ENCODE measurements at regions not wholly inside any gene's neighbourhood (a gene's known extent, or its start where the extent isn't known, plus 50 kb on each side); places are given as distances from the start of the nearest gene placed in this dataset.

DNA sequence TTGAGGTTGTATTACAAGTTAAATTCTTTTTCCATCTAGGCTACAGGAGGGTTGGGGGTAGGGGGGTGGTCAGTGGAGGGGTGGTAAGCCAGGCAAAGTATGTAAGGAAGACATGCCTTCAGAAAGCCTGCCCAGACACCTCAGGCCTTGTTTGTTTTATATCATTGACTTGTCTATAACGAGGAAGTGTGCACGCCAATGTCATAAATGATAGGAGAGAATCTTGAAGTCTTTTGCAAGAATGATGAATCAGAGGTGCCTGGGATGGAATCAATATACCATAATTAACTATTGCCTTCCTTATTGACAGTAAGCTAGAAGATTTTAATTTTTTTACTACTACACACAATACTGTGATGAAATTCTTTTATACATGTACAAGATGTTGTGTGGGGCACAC, 90.7 kb downstream of the SEC61B start:
- H3K23ac ChIP-seq (ENCODE audit: low read depth, low read length, poor library complexity) = no peak overlapping the region
- H2BK5ac ChIP-seq (ENCODE audit: low read length) = no peak overlapping the region
- H3K4me3 ChIP-seq (ENCODE audit: low read length in 2 of 2) = no peak overlapping the region
- no CpG with 5 or more reads among the region's 2 CpGs for WGBS, 2 donors (ENCODE audit: extremely low coverage in 2 of 2, insufficient read length in 2 of 2, insufficient replicate concordance in 1 of 2)
- no peak overlapping the region for H4K8ac ChIP-seq (ENCODE audit: low read depth, low read length)
- H3K79me1 ChIP-seq (ENCODE audit: low read depth, low read length) = no peaks in the 10 kb centered on the region
- no peaks in the 10 kb centered on the region for H3K4me1 ChIP-seq (ENCODE audit: control insufficient read depth in 2 of 2, insufficient read depth in 1 of 2, low read depth in 1 of 2, low read length in 2 of 2)
- H3K36me3 ChIP-seq (replicated peaks in 1 of 2; ENCODE audit: control insufficient read depth in 2 of 2, insufficient read depth in 2 of 2, low read length in 2 of 2) = no peaks in the 10 kb centered on the region
- no peak overlapping the region for H4K91ac ChIP-seq (ENCODE audit: low read depth, low read length, poor library complexity)
- no peak overlapping the region for H3K27ac ChIP-seq (replicated peaks; ENCODE audit: low read length)
- no peak overlapping the region for H3K4ac ChIP-seq (ENCODE audit: low read length)
- H3K9ac ChIP-seq (ENCODE audit: low read depth, low read length, poor library complexity) = no peak overlapping the region
- no peak overlapping the region for H3K18ac ChIP-seq (ENCODE audit: low read length)
- no peak overlapping the region for H2AK5ac ChIP-seq (ENCODE audit: low read depth, low read length)
- H3K14ac ChIP-seq (ENCODE audit: low read length) = no peak overlapping the region
- H3K9me3 ChIP-seq (replicated peaks in 1 of 2; ENCODE audit: control insufficient read depth in 2 of 2, insufficient read depth in 1 of 2, low read depth in 1 of 2, low read length in 2 of 2) = no peaks in the 10 kb centered on the region
- H3K27me3 ChIP-seq (ENCODE audit: control insufficient read depth in 3 of 3, insufficient read depth in 3 of 3, low read depth in 1 of 3, low read length in 3 of 3) = no peaks in the 10 kb centered on the region
- H2BK12ac ChIP-seq (ENCODE audit: low read length) = no peak overlapping the region
- H2BK120ac ChIP-seq (ENCODE audit: low read depth, low read length) = no peak overlapping the region
- H2AFZ ChIP-seq (ENCODE audit: low read length) = no peak overlapping the region
- no peak overlapping the region for H2BK15ac ChIP-seq (ENCODE audit: low read length)
- no peak overlapping the region for H3K4me2 ChIP-seq (ENCODE audit: insufficient read depth, low read length, poor library complexity, severe bottlenecking)
- DNase-seq (ENCODE audit: low spot score) = no peak

DNA sequence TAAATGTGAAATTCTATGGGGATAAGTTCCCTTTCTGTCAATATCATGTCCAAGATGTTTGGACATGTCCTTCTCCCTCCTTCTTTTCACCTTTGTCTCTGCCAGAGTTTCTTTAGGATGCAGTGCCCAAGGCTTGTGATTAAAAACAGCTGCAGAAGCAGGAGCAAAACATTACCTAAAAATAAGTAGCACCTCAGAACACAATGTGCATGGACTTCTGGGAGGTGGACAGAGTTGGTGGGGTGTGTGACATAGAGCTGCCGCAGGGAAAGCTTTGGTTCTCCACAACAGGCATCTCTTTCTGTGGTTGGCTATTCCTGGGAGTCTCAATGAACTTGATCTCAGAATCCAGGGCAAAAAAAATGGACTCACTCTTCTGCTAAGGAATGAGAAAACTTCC, 97.0 kb downstream of the SEC61B start:
- Histone ChIP-seq H3K18ac (ENCODE audit: low read length) (no peak overlapping the region), H4K8ac (ENCODE audit: low read depth, low read length) (no peak overlapping the region), H3K4me1 (ENCODE audit: control insufficient read depth in 2 of 2, insufficient read depth in 1 of 2, low read depth in 1 of 2, low read length in 2 of 2) (no peaks in the 10 kb centered on the region), H3K14ac (ENCODE audit: low read length) (no peak overlapping the region), H3K9me3 (replicated peaks in 1 of 2; ENCODE audit: control insufficient read depth in 2 of 2, insufficient read depth in 1 of 2, low read depth in 1 of 2, low read length in 2 of 2) (no peaks in the 10 kb centered on the region), H2AFZ (ENCODE audit: low read length) (no peak overlapping the region), H3K4me2 (ENCODE audit: insufficient read depth, low read length, poor library complexity, severe bottlenecking) (no peak overlapping the region), H2BK5ac (ENCODE audit: low read length) (no peak overlapping the region), H3K27ac (replicated peaks; ENCODE audit: low read length) (no peak overlapping the region), H3K23ac (ENCODE audit: low read depth, low read length, poor library complexity) (no peak overlapping the region), H3K4me3 (ENCODE audit: low read length in 2 of 2) (no peak overlapping the region), H2BK120ac (ENCODE audit: low read depth, low read length) (no peak overlapping the region), H4K91ac (ENCODE audit: low read depth, low read length, poor library complexity) (no peak overlapping the region), H3K9ac (ENCODE audit: low read depth, low read length, poor library complexity) (no peak overlapping the region), H2BK15ac (ENCODE audit: low read length) (no peak overlapping the region), H2AK5ac (ENCODE audit: low read depth, low read length) (no peak overlapping the region), H3K36me3 (replicated peaks in 1 of 2; ENCODE audit: control insufficient read depth in 2 of 2, insufficient read depth in 2 of 2, low read length in 2 of 2) (no peaks in the 10 kb centered on the region), H3K4ac (ENCODE audit: low read length) (no peak overlapping the region), H3K27me3 (ENCODE audit: control insufficient read depth in 3 of 3, insufficient read depth in 3 of 3, low read depth in 1 of 3, low read length in 3 of 3) (no peaks in the 10 kb centered on the region), H3K79me1 (ENCODE audit: low read depth, low read length) (no peaks in the 10 kb centered on the region), H2BK12ac (ENCODE audit: low read length) (no peak overlapping the region)
- DNase-seq (ENCODE audit: low spot score) = no peak
- no CpG with 5 or more reads among the region's 1 CpG for WGBS, 2 donors (ENCODE audit: extremely low coverage in 2 of 2, insufficient read length in 2 of 2, insufficient replicate concordance in 1 of 2)

DNA sequence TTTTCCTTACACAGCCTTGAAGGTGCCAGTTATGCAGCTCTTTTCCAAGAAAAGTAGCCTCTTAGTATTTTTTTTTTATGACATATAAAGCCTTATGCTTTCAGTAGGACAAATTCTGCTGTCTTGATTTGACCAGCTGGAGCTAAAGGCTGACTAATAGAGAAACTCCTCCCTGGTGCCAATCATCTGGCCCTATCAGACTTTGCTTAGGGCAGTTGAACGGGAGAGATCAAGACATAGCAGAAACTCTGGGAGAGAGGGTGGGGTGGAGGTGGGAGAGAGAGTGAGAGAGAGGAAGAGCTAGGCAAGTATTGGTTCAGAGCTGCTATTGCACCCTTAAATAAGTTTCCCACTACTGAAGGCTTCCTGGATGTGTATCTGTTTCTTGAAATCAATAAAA, 100.2 kb downstream of the SEC61B start:
- H3K4me2 ChIP-seq (ENCODE audit: insufficient read depth, low read length, poor library complexity, severe bottlenecking) = no peak overlapping the region
- no peak overlapping the region for H3K18ac ChIP-seq (ENCODE audit: low read length)
- H2AK5ac ChIP-seq (ENCODE audit: low read depth, low read length) = no peak overlapping the region
- no peak overlapping the region for H3K23ac ChIP-seq (ENCODE audit: low read depth, low read length, poor library complexity)
- no peak overlapping the region for H2AFZ ChIP-seq (ENCODE audit: low read length)
- no peak overlapping the region for H3K27ac ChIP-seq (replicated peaks; ENCODE audit: low read length)
- no peak overlapping the region for H3K4ac ChIP-seq (ENCODE audit: low read length)
- no peak overlapping the region for H2BK120ac ChIP-seq (ENCODE audit: low read depth, low read length)
- no peaks in the 10 kb centered on the region for H3K9me3 ChIP-seq (replicated peaks in 1 of 2; ENCODE audit: control insufficient read depth in 2 of 2, insufficient read depth in 1 of 2, low read depth in 1 of 2, low read length in 2 of 2)
- WGBS, 2 donors (ENCODE audit: extremely low coverage in 2 of 2, insufficient read length in 2 of 2, insufficient replicate concordance in 1 of 2) = no CpG with 5 or more reads among the region's 1 CpG
- H2BK5ac ChIP-seq (ENCODE audit: low read length) = no peak overlapping the region
- H3K4me3 ChIP-seq (ENCODE audit: low read length in 2 of 2) = no peak overlapping the region
- H4K8ac ChIP-seq (ENCODE audit: low read depth, low read length) = no peak overlapping the region
- H3K4me1 ChIP-seq (ENCODE audit: control insufficient read depth in 2 of 2, insufficient read depth in 1 of 2, low read depth in 1 of 2, low read length in 2 of 2) = peaks cover 0 to 2% of the 10 kb centered on the region in 2 donors
- peaks cover 0 to under 1% (median 0%) of the 10 kb centered on the region in 3 experiments for H3K27me3 ChIP-seq (ENCODE audit: control insufficient read depth in 3 of 3, insufficient read depth in 3 of 3, low read depth in 1 of 3, low read length in 3 of 3)
- no peak overlapping the region for H4K91ac ChIP-seq (ENCODE audit: low read depth, low read length, poor library complexity)
- no peak overlapping the region for H2BK12ac ChIP-seq (ENCODE audit: low read length)
- H3K9ac ChIP-seq (ENCODE audit: low read depth, low read length, poor library complexity) = no peak overlapping the region
- no peaks in the 10 kb centered on the region for H3K36me3 ChIP-seq (replicated peaks in 1 of 2; ENCODE audit: control insufficient read depth in 2 of 2, insufficient read depth in 2 of 2, low read length in 2 of 2)
- H3K79me1 ChIP-seq (ENCODE audit: low read depth, low read length) = no peaks in the 10 kb centered on the region
- H3K14ac ChIP-seq (ENCODE audit: low read length) = no peak overlapping the region
- DNase-seq (ENCODE audit: low spot score) = no peak
- H2BK15ac ChIP-seq (ENCODE audit: low read length) = no peak overlapping the region

DNA sequence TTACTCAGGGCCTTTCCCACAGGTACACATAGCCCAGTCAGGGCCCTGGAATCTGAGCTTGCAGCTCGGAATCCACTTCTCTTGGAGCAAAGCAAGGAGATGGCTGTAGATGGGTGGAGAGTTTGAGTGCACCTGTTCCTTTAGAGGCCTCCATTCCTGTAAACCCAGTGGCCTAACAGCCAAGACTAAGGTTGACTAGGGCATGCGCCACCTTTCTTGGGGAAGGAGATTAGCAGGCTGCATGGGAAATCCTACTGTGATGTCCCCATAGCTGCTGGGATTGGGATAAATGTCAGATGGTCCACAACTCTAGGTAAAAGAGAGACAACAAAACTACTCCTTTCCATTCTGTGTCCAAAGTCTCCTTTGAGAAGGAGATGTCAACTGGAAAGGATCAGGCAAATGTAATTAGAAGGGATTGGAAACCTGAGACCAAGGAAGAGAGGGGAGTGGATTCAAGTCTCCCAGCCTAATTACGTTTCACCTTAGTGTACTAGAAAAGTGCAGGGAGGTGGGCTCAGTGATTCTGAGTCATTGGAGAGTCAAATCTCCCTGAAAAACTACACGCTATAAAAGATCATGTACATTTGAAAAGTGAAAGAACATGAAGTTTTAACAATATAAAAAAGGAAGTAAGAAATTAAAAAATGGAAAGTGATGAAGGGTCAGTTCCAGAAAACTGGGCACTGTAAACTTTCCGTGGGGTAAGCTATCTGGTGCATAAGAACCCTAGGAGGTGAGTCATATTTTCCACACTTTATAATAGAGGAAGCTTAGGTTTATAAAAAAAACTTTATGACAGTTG, 104.2 kb downstream of the SEC61B start:
- H3K4me3 ChIP-seq (ENCODE audit: low read length in 2 of 2) = no peak overlapping the region
- H3K18ac ChIP-seq (ENCODE audit: low read length) = no peak overlapping the region
- H3K23ac ChIP-seq (ENCODE audit: low read depth, low read length, poor library complexity) = no peak overlapping the region
- H4K91ac ChIP-seq (ENCODE audit: low read depth, low read length, poor library complexity) = no peak overlapping the region
- H2AFZ ChIP-seq (ENCODE audit: low read length) = no peak overlapping the region
- no peak overlapping the region for H3K9ac ChIP-seq (ENCODE audit: low read depth, low read length, poor library complexity)
- H2BK12ac ChIP-seq (ENCODE audit: low read length) = no peak overlapping the region
- WGBS, 2 donors (ENCODE audit: extremely low coverage in 2 of 2, insufficient read length in 2 of 2, insufficient replicate concordance in 1 of 2) = no CpG with 5 or more reads among the region's 5 CpGs
- peaks cover 0 to 2% of the 10 kb centered on the region in 2 donors for H3K4me1 ChIP-seq (ENCODE audit: control insufficient read depth in 2 of 2, insufficient read depth in 1 of 2, low read depth in 1 of 2, low read length in 2 of 2)
- no peak overlapping the region for H2BK5ac ChIP-seq (ENCODE audit: low read length)
- no peak overlapping the region for H3K4me2 ChIP-seq (ENCODE audit: insufficient read depth, low read length, poor library complexity, severe bottlenecking)
- H3K27ac ChIP-seq (replicated peaks; ENCODE audit: low read length) = no peak overlapping the region
- H3K9me3 ChIP-seq (replicated peaks in 1 of 2; ENCODE audit: control insufficient read depth in 2 of 2, insufficient read depth in 1 of 2, low read depth in 1 of 2, low read length in 2 of 2) = no peaks in the 10 kb centered on the region
- H3K36me3 ChIP-seq (replicated peaks in 1 of 2; ENCODE audit: control insufficient read depth in 2 of 2, insufficient read depth in 2 of 2, low read length in 2 of 2) = no peaks in the 10 kb centered on the region
- peaks cover 0 to 2% (median 0%) of the 10 kb centered on the region in 3 experiments for H3K27me3 ChIP-seq (ENCODE audit: control insufficient read depth in 3 of 3, insufficient read depth in 3 of 3, low read depth in 1 of 3, low read length in 3 of 3)
- no peaks in the 10 kb centered on the region for H3K79me1 ChIP-seq (ENCODE audit: low read depth, low read length)
- no peak overlapping the region for H2BK15ac ChIP-seq (ENCODE audit: low read length)
- H3K14ac ChIP-seq (ENCODE audit: low read length) = no peak overlapping the region
- H2BK120ac ChIP-seq (ENCODE audit: low read depth, low read length) = no peak overlapping the region
- H3K4ac ChIP-seq (ENCODE audit: low read length) = no peak overlapping the region
- no peak for DNase-seq (ENCODE audit: low spot score)
- H2AK5ac ChIP-seq (ENCODE audit: low read depth, low read length) = no peak overlapping the region
- H4K8ac ChIP-seq (ENCODE audit: low read depth, low read length) = no peak overlapping the region

All from neuronal stem cell (in vitro differentiated cells).